GM23248 (cell line): ENCODE measurements at regions not wholly inside any gene's neighbourhood (a gene's known extent, or its start where the extent isn't known, plus 50 kb on each side); places are given as distances from the start of the nearest gene placed in this dataset.

Experiments used
- EZH2 ChIP-seq: fragments of 200-600 bp; sonication (generic); IDR thresholded peaks from 2 replicates; pipeline ENCODE4 v1.6.1; 2018; ENCODE audit warnings: antibody characterized with exemption, mild to moderate bottlenecking; ENCODE audit not compliant: insufficient read depth, poor library complexity, severe bottlenecking
- EZH2phosphoT487 ChIP-seq: fragments of 200-600 bp; sonication (generic); IDR thresholded peaks from 2 replicates; pipeline ENCODE4 v1.6.1; 2018; ENCODE audit warnings: antibody characterized with exemption, moderate library complexity, mild to moderate bottlenecking, low read depth; ENCODE audit not compliant: insufficient read depth

DNA sequence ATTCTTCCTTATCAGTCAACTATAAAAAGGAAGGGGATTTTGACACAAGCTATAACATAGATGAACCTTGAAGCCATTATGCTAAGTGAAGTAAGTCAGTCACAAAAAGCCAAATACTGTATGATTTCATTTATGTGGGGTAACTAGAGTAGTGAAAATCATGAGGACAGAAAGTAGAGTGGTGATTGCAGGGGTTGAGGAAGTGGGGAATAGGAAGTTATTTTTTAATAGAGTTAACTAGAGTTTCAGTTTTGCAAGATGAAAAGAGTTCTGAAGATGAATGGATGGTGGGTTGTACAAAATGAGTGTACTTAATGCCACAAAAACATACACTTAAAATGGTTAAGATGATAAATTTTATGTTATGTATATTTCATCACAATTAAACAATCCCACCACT, 65.4 kb upstream of the FAM174A start:
- TF ChIP-seq EZH2 (no peak), EZH2phosphoT487 (no peak)
